Endothelial cell of umbilical vein (primary cell): ENCODE measurements at regions not wholly inside any gene's neighbourhood (a gene's known extent, or its start where the extent isn't known, plus 50 kb on each side); places are given as distances from the start of the nearest gene placed in this dataset.

ENCODE experiments used
- BruUV-seq: library from RNA; stranded (reverse); fragments of 400-500 nt; replicated peaks from 2 replicates; lab custom pipeline; 2021; lab: Mats Ljungman, UMichigan
- CTCF ChIA-PET: fragments of 300-600, 350-600 bp; sonication (Branson Sonifier 250); formaldehyde crosslinking; loops from one replicate; lab custom pipeline; 2021; ENCODE audit warnings: antibody characterized with exemption, inconsistent platforms; lab: Charles Lee
- POLR2A ChIA-PET: fragments of 300-600, 350-600 bp; sonication (Branson Sonifier 250); formaldehyde crosslinking; loops from one replicate; lab custom pipeline; 2021; ENCODE audit warnings: antibody characterized with exemption, inconsistent platforms; lab: Charles Lee
- DNase-seq: peaks from one replicate; pipeline ENCODE4 v3.0.0-alpha.2; 2011; ENCODE audit warnings: low read depth, low spot score
- FAIRE-seq: peaks from 2 replicates; lab custom pipeline; 2011; peaks lifted over from hg19 to GRCh38; lab: Jason Lieb, UNC
- H2AFZ ChIP-seq: 2 replicates; pipeline ENCODE4 v1.6.0; 2012; ENCODE audit warnings: low read depth, low read length, control low read depth, inconsistent platforms
- H3K27ac ChIP-seq: 2 replicates; pipeline ENCODE4 v1.5.1; 2011; ENCODE audit warnings: low read depth, mild to moderate bottlenecking, control low read depth, low read length, moderate library complexity; ENCODE audit not compliant: insufficient read depth
- H3K27me3 ChIP-seq, 2 experiments: 2 replicates each; pipeline versions ENCODE4 v1.6.0 to v1.6.1; 2011; ENCODE audit warnings: low read length in 2 of 2, mixed read lengths in 1 of 2; ENCODE audit not compliant: control insufficient read depth in 2 of 2, insufficient read depth in 2 of 2
- H3K36me3 ChIP-seq, 2 experiments: 2 replicates in 1 of 2; 3 replicates in 1 of 2; pipeline ENCODE4 v1.5.1; 2011; ENCODE audit warnings: low read length in 2 of 2, mild to moderate bottlenecking in 1 of 2, moderate library complexity in 1 of 2; ENCODE audit not compliant: control insufficient read depth in 2 of 2, insufficient read depth in 2 of 2; ENCODE audit errors: extremely low read depth in 1 of 2
- H3K4me1 ChIP-seq: 3 replicates; pipeline ENCODE4 v1.5.1; 2011; ENCODE audit warnings: mild to moderate bottlenecking, low read length; ENCODE audit not compliant: control insufficient read depth, insufficient read depth; ENCODE audit errors: extremely low read depth
- H3K4me2 ChIP-seq: 2 replicates; pipeline ENCODE4 v1.6.1; 2011; ENCODE audit warnings: low read length, control low read depth, mixed read lengths; ENCODE audit not compliant: insufficient read depth
- H3K4me3 ChIP-seq, 3 experiments: fragments of 200-600 bp in 1 of 3; sonication (generic), shearing (Covaris generic) in 1 of 3; replicated peaks in 1 of 3; 2 replicates each; pipeline ENCODE4 v1.5.1; 2011 to 2016; ENCODE audit warnings: control low read depth in 3 of 3, low read length in 3 of 3, mild to moderate bottlenecking in 2 of 3, inconsistent platforms in 1 of 3, low read depth in 1 of 3, moderate library complexity in 1 of 3; ENCODE audit not compliant: insufficient read depth in 1 of 3
- H3K79me2 ChIP-seq: 2 replicates; pipeline ENCODE4 v1.6.0; 2012; ENCODE audit warnings: low read length, inconsistent platforms; ENCODE audit not compliant: control insufficient read depth, insufficient read depth
- H3K9ac ChIP-seq: replicated peaks from 2 replicates; pipeline ENCODE3; 2011; ENCODE audit warnings: low read length, control low read depth; ENCODE audit not compliant: insufficient read depth; ENCODE audit errors: extremely low read depth
- H3K9me1 ChIP-seq: replicated peaks from 3 replicates; pipeline ENCODE4 v1.6.0; 2011; ENCODE audit warnings: mild to moderate bottlenecking, low read length; ENCODE audit not compliant: control insufficient read depth, insufficient read depth; ENCODE audit errors: extremely low read depth
- H3K9me3 ChIP-seq: replicated peaks from 2 replicates; pipeline ENCODE4 v1.5.1; 2012; ENCODE audit warnings: low read length, inconsistent platforms; ENCODE audit not compliant: control insufficient read depth, insufficient read depth
- H4K20me1 ChIP-seq: replicated peaks from 2 replicates; pipeline ENCODE3; 2011; ENCODE audit warnings: mild to moderate bottlenecking, low read length; ENCODE audit not compliant: control insufficient read depth, insufficient read depth; ENCODE audit errors: extremely low read depth
- CTCF ChIP-seq, 2 donors: IDR thresholded peaks; 1 replicate in 1 of 2; 2 replicates in 1 of 2; pipeline ENCODE4 v1.5.1; 2011; ENCODE audit warnings: low read length in 2 of 2, mild to moderate bottlenecking in 2 of 2, moderate library complexity in 2 of 2, control low read depth in 1 of 2, inconsistent platforms in 1 of 2, low read depth in 1 of 2; ENCODE audit not compliant: insufficient read depth in 1 of 2; ENCODE audit errors: extremely low read depth in 1 of 2
- EZH2 ChIP-seq: IDR thresholded peaks from 2 replicates; pipeline ENCODE4 v1.6.1; 2012; ENCODE audit warnings: borderline replicate concordance, low read depth, mild to moderate bottlenecking, moderate library complexity, low read length, inconsistent platforms; ENCODE audit not compliant: severe bottlenecking
- FOS ChIP-seq: IDR thresholded peaks from 2 replicates; pipeline ENCODE4 v1.6.1; 2011; ENCODE audit warnings: mild to moderate bottlenecking, low read length, moderate library complexity, borderline replicate concordance; ENCODE audit not compliant: insufficient read depth
- GATA2 ChIP-seq: IDR thresholded peaks from 2 replicates; pipeline ENCODE4 v1.7.0; 2011; ENCODE audit warnings: low read depth, mild to moderate bottlenecking, moderate library complexity, mixed read lengths, low read length; ENCODE audit not compliant: insufficient read length, insufficient read depth
- JUN ChIP-seq: IDR thresholded peaks from 2 replicates; pipeline ENCODE4 v1.6.1; 2011; ENCODE audit warnings: borderline replicate concordance, low read depth; ENCODE audit not compliant: insufficient read length, insufficient read depth
- MYC ChIP-seq: IDR thresholded peaks from one replicate; pipeline ENCODE4 v1.6.1; 2011; ENCODE audit warnings: mild to moderate bottlenecking, low read depth, low read length
- POLR2A ChIP-seq: IDR thresholded peaks from 2 replicates; pipeline ENCODE4 v1.6.1; 2012; ENCODE audit warnings: low read depth, mild to moderate bottlenecking, control low read depth, low read length
- POLR2AphosphoS5 ChIP-seq: IDR thresholded peaks from 2 replicates; pipeline ENCODE4 v1.6.1; 2012; ENCODE audit warnings: low read depth, mild to moderate bottlenecking, control low read depth, low read length, moderate library complexity; ENCODE audit not compliant: insufficient read depth
- dilution Hi-C: fragments of 300-500 bp; cut with MboI; formaldehyde crosslinking; loops from one replicate; pipeline ENCODE4 v1.15.0; 2019; ENCODE audit warnings: low sequenced_read_pairs; ENCODE audit not compliant: extremely low pct_ligation_motif_present
- intact Hi-C: fragments of 100-400 bp; cut with micrococcal nuclease; formaldehyde crosslinking; loops from one replicate; pipeline ENCODE4 v1.10.0; 2022
- TF ChIP-seq, protein P1 (sequence below): IDR thresholded peaks from 2 replicates; pipeline ENCODE4 v1.6.1; 2011; ENCODE audit not compliant: insufficient read depth, insufficient read length

DNA sequence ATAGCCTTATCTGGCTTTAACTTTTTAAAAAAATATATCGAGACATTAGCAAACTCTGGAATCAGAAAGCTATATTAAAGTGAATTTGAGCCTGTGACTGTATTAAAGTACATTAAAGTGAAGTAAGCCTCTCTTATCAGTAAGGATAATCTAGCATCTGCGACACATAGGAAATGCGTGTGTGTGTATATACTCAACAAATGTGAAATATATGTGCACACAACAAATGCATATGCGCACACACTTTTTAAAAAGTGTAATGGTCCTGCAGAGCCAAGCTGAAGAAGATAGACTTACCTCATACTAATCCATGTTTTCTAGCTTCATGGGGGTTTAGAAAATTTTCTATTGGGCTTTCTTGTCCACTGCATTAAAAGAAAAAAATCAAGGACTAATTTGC lies 437.1 kb downstream of the ZIC1 start:
- no peak for DNase-seq
- no peak for FAIRE-seq
- TF ChIP-seq EZH2 (no peak), FOS (no peak), POLR2A (no peak), CTCF (IDR thresholded peaks at IDR 0.05; ENCODE audit: extremely low read depth in 1 of 2, insufficient read depth in 1 of 2, low read depth in 1 of 2, low read length in 2 of 2) (no peak), GATA2 (no peak), JUN (no peak), POLR2AphosphoS5 (no peak), MYC (no peak)
- TF ChIP-seq, protein P1, sequence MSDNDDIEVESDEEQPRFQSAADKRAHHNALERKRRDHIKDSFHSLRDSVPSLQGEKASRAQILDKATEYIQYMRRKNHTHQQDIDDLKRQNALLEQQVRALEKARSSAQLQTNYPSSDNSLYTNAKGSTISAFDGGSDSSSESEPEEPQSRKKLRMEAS: no peak
- H3K36me3 ChIP-seq: no peaks in the 10 kb centered on the region
- H4K20me1 ChIP-seq: no peaks in the 10 kb centered on the region
- intact Hi-C loops: no loop called here
- CTCF ChIA-PET: interaction anchor here (1.1 to 1.4 kb wide), 2 partner anchors 9 to 229 kb away, joined by 3 read pairs; no protein-coding TSS in a partner anchor
- H3K4me2 ChIP-seq: no peak overlapping the region
- H3K9me3 ChIP-seq: no peaks in the 10 kb centered on the region
- no peak overlapping the region for H2AFZ ChIP-seq
- POLR2A ChIA-PET: no interaction called here
- dilution Hi-C loops: no loop called here
- no peak overlapping the region for H3K4me3 ChIP-seq
- H3K4me1 ChIP-seq: no peaks in the 10 kb centered on the region
- no peaks in the 10 kb centered on the region for H3K27me3 ChIP-seq
- no peak overlapping the region for H3K9ac ChIP-seq
- no peaks in the 10 kb centered on the region for H3K9me1 ChIP-seq
- H3K79me2 ChIP-seq: no peaks in the 10 kb centered on the region
- BruUV-seq: no TSS peak
- H3K27ac ChIP-seq: no peak overlapping the region
